COLO668 (cell line): ENCODE measurements at regions not wholly inside any gene's neighbourhood (a gene's known extent, or its start where the extent isn't known, plus 50 kb on each side); places are given as distances from the start of the nearest gene placed in this dataset.
"Not testable (repeated sequence)": the region's sequence is repeated elsewhere in the genome, so short reads cannot be mapped to it uniquely, and the experiment has no call there.

Experiments
- DNase-seq: peaks from one replicate; lab custom pipeline; 2025; ENCODE audit not compliant: unreplicated experiment; lab: John Stamatoyannopoulos, UW

DNA sequence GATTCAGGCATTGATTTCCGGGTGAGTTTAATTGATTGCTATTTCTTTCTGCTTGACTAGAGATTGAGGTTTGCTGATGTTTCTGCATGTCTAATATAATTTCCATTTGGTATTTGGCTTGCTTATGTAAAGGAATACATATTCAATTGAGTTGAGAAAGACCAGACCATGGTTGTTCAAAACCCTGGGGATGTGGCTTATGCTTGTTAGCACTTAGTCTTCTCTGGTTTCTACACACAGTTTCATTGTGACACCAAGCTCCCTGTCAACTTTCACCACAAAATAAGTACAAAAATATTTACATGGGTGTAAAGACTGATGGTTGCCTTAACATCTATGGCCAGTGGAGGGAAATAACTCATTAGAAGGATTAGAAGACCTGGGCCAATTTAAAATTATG, 209.6 kb downstream of the CDH26 start:
- DNase-seq: no peak

DNA sequence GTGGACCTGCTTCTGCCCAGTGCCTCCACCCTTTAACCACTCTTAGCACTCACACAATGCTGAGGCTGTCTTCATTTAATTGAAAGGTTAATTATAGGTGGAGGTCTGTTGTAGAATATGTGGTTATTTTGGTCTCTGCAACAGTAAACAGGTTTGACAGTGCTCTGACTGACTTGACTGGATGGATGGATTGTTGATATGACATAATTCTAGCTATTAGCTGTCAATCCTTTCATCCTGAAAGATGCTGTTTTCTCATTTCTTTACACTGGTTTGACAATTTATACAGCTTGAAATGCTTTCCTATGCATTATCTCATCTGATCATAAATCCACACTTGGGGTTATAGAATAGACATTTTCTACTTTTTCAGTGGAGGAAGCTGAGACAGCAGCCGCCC, 210.7 kb downstream of the CDH26 start:
- no peak for DNase-seq

DNA sequence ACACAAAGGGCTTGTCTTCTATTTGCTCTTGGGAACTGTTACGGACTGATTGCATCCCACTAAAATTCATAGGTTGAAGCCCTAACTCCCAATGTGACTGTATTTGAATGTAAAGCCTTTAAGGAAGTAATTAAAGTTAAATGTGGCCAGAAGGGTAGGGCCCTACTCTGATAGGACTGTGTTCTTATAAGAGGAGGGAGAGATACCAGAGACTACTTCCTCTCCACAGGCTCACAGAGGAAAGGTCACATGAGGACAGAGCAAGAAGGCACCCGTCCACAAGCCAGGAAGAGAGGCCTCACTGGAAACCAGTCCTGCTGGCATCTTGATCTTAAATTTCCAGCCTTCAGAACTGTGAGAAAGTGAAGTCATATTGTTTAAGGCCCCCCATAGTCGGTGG, 211.9 kb downstream of the CDH26 start:
- DNase-seq: no peak

DNA sequence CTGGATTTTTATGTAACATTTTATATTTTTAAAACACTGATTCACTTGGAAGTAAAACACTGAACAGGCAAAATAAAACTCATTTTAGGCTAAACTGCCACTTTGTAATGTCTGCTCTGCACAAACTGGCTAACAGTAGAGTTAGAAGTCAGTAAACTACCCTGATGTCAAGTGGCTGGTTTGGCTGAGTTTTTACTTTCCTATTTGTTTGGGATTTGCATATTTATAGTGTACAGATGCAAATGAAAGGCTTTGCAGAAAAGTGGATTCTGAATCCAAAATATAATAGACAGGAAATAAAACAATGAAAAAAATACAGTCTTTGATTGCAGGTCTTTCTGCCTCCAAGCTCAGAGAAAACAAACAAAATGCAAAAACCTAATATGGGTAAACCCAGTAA, 213.1 kb downstream of the CDH26 start:
- no peak for DNase-seq

DNA sequence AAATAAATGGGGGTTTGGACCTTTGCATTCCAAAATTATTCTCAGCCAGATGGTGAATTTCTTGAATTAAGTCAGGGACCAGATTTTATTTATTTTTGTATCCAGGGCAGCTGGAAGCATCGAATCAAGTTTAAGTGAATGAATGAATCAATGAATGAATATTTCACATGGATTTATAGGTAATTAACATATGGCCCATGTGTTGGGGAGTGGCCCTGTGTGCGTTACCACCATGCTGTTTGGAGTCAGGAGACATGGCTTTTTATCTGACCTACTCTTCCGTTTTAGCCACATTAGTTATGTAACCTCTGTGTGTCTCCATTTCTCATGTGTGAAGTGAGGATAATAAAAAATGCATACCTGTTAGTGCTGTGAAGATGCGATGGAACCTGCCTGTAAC, 213.5 kb downstream of the CDH26 start:
- no peak for DNase-seq

DNA sequence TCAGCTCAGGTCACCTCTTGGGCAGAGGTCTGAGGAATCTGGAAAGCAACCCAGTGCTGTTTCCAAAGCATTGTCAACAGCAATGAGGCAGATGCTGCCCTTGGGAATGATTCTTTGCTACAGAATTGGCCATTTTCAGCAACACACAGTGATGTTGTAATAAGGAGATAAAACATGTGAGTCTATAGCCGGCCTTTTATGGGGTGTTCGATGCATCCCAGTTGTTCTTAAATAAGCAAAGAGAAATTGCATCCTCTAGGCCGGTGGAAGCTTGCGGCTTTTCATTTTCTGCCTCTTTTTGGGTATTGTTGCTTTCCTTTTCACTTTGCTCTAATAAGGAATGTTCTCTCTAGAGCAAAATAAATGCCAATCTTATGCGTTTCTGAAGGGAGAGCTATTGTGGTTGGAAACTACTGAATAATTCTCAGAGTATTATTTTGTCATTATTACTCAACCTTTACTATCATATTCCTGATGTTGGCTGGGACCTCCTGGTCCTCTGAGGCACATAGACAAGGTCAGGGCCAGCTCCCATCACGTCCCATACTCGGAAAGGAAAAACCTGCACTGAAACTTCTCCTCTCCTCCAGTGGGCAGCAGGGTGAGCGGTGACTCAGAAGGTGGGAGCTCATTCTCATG, 214.2 kb downstream of the CDH26 start:
- DNase-seq: no peak

DNA sequence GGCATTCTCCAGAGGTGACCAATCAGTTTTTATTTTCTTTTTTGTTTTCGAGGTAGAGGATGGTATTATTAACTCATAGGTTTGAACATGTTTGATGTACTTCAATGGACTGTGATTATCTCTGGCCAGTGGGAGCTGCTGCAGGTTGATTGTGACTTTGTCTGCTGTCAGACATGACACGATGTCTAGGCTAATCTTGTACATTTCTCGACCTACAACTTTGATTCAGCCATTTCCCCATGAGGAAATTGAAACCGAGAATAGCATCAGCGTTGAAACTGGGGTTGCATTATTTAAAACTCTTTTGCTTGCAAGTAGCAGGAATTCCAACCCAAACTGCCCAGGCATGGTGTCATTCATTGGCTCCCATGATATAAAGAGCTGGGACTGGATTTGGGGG, 218.9 kb downstream of the CDH26 start:
- DNase-seq: no peak

DNA sequence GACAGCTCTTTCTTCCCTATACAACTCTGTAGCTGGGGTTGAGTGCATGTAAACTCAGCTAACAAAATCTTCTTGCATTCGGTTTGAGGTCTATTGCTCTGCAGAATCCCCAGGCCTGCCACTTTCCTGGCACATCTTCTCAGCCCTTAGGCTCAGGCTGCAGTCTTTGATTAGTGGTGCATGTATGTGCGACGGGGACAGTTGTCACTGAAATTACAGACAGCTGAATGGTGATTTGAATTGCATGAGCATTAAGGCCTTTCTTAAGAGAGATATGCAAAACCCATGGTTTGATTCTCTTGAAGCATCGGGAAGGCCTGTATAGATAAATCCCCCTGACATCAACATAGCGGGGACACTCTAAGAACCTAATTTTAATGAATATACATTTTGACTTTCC, 222.8 kb downstream of the CDH26 start:
- no peak for DNase-seq

DNA sequence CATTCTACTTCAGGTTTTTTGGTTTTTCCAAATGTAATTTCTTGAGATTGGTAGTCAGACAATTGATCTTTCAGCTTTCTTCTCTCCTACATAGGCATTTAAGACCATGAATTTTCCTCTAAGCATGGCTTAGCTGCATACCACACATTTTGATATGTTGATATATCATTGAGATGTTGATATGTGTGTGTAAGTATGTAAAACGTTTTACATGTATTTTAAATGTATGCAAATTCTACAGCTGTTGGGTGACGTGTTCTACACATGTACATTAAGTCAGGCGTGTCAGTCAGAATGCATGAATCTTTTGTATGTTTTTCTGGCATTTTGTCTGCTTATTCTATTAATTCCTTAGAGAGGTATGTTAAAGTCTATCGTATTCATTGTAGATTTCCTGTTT, 228.2 kb downstream of the CDH26 start:
- DNase-seq: no peak

DNA sequence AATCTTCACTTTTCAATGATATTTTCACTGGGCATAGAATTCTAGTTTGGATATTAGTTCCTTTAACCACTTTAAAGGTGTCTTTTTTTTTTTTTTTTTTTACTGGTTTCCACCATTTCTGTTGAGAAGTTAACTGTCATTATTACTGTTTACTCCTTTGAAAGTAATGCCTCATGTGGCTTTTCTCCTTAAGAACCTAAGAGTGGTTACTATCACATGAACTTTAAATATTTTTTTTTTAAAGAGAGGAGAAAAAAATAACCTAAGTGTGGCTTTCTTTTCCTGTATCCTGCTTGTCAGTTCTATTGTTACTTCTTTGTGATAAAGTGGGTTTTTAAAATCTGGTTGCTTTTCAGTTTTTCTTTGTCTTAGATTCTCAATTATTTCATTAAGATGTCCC, 229.5 kb downstream of the CDH26 start:
- DNase-seq: no peak

DNA sequence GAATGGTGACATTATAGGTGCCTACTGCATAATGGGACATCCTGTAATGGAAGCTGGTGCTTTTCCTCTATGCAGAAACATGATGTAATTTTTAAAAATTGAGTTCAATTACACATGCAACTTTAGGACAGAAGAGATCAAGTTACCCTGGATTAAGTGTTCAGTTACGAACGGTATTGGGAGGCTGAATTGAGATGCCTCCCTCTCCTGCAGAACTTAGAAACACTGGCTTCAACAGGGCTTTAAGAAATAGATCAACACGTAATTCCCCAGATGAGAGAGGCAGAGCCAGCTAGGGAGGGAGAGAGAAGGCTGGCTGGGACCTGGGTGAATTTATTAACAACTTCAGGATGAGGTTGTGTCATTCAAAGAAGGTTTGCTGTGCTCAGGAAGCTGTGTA, 232.8 kb downstream of the CDH26 start:
- no peak for DNase-seq

DNA sequence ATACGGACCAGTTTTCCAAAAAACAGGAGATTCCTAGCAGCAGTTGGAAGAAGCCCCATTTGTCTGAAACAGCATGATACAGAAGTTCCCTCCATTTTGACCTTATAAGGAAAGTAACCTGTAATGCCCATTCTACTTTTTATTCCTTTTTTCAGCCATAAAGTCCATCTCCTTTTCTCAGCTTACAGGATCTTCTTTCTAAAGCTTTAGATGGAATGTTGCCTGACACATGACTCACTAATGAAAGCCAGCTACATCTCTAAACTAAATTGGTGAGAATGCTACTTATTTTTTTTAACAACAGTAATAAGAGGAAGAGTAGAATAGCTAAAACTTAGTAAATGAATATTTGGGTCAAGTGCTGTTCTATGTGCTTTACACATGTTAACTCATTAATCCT, 234.1 kb downstream of the CDH26 start:
- DNase-seq: no peak

DNA sequence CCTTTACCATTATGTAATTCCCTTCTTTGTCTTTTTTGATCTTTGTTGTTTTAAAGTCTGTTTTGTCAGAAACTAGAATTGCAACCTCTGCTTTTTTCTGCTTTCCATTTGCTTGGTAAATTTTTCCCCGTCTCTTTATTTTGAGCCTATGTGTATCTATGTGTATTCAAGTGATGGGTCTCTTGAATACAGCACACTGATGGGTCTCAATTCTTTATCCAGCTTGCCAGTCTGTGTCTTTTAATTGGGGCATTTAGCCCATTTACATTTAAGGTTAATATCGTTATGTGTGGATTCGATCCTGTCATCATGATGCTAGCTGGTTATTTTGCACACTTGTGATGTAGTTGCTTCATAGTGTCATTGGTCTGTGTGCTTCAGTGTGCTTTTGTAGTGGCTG, 240.9 kb downstream of the CDH26 start:
- DNase-seq: not testable (repeated sequence)

DNA sequence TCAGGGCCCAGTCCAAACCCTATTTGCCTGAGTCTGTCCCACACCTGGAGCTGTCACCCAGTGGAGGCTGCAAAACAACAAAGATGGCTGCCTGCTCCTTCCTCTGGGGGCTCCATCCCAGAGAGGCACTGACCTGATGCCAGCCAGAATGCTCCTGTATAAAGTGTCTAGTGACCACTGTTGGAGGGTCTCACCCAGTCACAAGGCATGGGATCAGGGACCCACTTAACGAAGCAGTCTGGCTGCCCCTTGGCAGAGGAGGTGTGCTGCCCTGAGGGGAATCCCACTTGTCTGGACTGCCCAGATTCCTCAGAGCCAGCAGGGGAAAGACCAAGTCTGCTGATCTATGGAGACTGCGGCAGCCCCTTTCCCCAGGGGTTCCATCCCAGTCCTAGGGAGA, 241.6 kb downstream of the CDH26 start:
- DNase-seq: no peak

DNA sequence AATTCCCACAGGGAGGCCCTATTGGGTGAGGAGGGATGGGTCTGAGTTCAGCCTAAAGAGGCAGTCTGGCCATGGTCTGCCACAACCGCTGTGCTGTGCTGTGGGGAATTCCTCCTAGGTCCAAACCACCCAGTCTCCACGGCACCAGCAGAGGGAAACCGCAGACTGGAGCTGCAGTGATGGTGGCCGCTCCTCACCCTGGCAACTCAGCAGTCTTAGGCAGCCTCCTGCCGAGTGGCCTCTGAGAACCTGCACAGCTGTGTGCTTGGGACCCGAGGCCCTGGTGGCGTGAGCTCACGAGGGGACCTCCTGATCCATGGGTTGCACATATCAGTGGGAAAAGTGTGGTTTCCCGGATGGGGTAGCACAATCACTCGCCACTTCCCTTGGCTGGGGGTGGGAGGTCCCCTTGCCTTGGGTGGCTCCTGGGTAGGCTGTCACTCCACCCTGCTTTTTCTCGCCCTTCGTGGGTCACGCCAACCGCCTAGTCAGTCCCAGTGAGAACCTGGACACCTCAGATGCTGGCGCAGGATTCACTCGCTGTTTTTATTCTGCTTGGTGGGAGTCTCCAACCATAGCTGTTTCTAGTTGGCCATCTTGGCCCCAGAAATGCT, 242.2 kb downstream of the CDH26 start:
- DNase-seq: no peak

DNA sequence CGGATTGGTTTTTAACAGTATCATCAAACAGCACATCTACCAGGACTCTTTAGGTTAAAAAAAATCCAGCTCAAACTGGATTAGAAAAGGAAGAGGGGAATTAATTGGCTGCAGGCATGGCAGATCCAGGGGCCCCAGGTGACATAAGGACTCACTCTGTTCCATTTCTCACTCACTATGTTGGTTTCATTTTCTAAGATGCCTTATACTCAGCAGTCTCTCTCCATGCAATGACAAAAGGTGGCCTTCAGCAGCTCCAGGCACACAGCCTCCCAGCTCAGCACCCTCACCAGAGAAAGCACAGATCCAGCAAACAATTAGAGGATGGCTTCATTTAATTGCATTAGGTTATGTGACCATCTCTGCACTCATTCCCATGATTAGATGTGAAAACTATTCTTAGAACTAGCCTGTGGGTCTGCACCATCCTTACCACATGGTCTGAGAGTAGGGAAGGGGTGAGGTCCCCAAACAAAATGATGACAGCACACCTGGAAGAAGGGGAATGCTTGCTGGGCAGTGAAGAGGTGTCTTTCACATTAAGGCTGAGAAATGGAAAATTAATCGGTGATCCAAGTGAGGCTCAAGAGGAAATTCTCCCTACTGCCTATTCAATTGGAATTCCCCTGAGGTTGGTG, 243.1 kb downstream of the CDH26 start:
- DNase-seq: no peak

DNA sequence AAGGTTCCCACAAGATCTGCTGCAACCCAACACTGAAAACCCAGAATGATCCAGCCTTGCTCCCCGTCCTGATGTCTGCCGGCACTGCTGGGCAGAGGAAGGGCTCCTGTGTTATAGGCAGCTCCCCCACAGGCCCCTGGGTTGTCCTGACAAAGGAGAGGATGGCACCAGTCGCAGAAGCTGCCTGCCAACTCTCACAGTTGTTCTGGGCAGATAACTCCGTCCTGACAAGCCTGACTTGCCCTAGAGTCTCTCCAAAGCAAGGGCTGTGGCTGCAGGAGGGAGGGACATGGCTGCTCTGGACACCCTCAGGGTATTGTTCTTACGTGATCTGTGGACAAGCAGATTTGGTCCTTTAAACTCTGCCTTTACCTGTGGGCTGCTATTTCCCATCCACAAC, 243.8 kb downstream of the CDH26 start:
- DNase-seq: no peak

DNA sequence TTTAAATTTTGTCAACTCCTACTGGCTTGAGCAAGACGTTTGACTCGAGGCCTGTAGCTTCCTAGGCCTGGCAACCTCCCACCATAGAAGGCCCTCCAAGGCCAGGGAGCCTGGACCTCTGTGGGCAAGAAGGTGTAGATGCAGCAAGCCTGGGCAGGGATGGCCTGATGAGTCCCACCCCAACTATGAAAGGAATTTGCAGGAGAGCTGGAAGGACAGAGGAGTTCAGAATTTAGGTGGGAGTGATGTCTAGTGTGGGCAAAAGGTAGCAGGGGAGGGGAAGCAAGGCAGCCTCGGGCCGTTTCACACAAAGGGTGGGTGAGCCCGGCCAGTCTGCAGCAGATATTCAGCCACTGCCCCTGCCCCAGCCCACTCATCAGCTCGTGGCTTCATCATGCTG, 245.2 kb downstream of the CDH26 start:
- no peak for DNase-seq

DNA sequence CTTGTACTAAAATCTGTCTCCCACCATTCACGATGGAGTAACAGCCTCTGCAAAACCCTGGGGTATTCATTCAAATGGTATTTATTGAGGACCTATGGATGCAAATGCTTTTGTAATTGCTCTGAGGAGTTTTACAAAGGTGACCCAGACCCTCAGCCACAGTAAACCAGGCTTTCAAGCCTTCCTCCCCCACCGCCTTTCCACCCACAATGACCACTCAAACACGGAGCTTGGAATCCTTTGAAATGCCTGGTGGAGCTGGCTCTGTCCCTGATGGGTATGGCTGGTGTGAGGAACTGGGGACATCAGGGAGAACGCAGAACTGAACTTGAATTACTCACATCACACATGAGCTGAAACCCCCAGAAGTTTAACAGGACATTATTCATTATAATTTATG, 246.4 kb downstream of the CDH26 start:
- DNase-seq: no peak

DNA sequence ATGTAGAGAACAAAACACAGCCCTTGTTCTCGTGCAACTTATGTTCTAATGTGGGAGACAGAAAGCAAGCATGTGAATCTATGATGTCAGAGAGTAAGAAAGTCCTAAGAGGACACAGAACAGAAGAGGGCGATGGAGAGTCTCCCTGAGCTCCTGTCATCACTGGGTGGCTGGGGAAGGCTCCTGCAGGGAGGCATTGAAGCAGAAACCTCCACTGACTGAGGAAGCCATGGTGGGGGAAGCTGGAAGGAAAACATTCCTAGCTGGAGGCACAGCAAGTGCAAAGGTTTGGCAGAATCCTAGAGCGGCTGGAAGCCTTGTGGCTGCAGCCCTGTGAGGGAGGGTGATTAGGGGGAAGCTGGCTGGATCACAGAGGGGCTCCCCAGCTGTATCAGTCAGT, 248.0 kb downstream of the CDH26 start:
- DNase-seq: peak; percentile 8

DNA sequence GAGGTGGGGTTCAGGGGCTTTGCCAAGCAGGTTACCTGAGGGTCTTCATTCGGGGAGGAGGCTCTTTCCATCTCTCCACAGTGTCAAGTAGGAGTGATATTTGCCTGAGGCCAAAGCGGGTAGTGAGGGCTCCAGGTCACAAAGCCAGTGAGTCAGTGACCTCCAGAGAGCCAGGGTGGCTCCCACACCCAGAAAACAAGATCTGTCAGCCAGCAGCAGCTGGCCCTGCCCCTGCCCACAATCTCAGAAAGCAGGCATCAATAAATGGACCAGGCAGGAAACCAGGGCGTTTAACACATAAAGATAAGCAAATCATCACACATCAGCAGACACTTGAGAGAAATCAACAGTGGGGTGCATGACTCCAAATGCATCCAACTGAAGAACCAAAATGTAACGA, 250.8 kb downstream of the CDH26 start:
- DNase-seq: no peak

DNA sequence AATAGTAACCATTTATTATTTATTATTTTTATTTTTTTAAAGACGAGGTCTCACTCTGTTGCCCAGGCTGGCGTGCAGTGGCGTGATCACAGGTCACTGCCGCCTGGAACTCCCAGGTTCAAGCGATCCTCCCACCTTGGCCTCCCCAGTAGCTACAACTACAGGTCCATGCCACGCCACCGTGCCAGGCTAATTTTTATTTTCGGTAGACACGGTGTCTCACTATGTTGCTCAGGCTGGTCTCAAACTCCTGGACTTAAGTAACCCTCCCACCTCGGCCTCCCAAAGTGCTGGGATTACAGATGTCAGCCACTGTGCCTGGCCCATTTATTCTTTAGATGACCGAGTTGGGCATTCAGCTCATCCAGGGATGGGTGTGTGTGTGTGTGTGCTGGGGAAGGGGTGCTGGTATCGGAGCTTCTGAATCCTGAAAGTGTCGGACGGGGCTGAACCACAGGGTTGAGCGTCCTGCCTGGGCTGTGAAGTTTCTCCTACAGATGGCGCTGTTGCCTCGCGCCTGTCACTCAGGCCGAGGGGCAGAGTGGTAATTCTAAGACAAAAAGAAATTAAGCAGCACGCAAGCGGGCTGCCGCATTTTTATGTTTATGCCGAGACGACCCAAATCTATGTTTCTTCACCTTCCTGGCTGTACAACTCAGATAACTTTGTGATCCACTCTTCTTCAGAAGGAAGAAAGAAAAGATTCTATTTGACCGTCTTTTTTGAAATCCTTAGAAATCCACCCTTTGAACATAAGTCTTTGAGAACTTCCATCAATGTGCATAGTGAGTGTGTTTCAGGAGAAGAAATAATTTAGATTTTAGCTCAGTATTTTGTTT, 252.8 kb downstream of the CDH26 start:
- peak; percentile 37 for DNase-seq
